Activated CD4-positive, alpha-beta T cell treated with anti-CD3 and anti-CD28 coated beads, Interleukin-2, Interleukin-6, amounts not matched to agents 100 ng/mL and 50 ng/mL, durations not matched to agents 16 hours and 8 hours (primary cell): ENCODE measurements at regions not wholly inside any gene's neighbourhood (a gene's known extent, or its start where the extent isn't known, plus 50 kb on each side); places are given as distances from the start of the nearest gene placed in this dataset.
"Not testable (repeated sequence)": the region's sequence is repeated elsewhere in the genome, so short reads cannot be mapped to it uniquely, and the experiment has no call there.

Experiments
- DNase-seq: peaks from one replicate; pipeline ENCODE4 v3.0.0-alpha.2; 2020

DNA sequence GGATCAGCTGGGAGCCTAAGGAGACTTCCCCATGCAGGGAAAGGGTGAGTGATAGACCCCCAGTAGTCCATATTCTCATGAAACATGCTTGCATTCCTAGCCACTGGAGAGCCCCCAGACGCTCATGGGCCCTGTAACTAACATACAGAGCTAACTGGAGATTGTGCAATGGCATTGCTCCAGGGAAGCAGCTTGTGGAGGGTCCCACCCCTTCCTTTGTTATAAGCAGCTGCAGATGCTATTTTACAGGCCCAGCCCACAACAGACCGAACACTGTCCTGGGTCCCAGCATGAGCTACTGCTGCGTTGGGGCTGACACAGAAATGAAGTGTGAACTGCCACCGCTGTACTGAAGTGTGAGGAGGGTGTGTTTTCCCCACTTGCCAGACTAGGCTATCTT is 1465.7 kb upstream of the DIAPH2 start:
- DNase-seq = no peak

DNA sequence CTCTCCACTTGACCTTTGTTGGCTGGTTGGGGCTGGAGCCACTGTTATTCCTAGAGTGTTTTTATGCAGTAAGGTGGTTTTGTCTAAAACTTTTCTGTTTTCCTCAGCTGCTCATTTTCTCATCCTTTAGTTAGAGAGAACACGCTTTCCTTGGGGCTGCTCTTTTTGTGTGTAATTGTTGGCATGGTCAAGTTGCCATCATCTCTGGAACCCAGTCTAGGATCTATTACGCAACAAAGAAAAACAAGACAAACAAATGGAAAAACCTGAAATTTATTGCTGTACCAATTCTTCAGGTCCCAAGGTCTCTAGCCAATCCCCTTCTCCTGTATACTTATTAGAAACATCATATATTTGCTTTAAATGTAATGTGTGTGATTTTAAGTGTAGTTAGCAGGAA is 1436.3 kb upstream of the DIAPH2 start:
- DNase-seq = no peak

- DNase-seq = no peak
These were observed 1394.2 kb upstream of the DIAPH2 start for GRCh38 chrX:95290455-95290854.

DNA sequence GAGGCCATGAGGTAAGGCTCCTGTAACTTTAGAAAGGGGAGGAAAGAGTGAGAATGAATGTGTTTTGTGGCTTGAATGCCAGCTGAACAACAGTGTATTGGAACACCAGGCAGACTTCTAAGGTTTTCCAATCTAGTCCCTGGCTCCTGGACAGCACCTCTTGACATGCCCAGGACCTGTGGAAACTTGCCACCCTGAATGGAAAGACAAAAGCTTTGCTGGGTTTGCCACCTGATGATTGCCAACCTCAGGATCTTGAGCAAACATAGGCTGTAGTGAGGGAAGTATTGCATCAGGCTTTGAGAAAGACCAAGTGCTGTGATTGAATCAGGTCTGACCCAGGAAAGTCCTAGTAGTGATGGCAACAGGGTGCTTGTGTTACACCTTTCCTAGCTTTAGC is 1393.1 kb upstream of the DIAPH2 start:
- no peak for DNase-seq

- DNase-seq = peak; percentile 23
These were observed 1365.8 kb upstream of the DIAPH2 start for GRCh38 chrX:95318882-95319281.

DNA sequence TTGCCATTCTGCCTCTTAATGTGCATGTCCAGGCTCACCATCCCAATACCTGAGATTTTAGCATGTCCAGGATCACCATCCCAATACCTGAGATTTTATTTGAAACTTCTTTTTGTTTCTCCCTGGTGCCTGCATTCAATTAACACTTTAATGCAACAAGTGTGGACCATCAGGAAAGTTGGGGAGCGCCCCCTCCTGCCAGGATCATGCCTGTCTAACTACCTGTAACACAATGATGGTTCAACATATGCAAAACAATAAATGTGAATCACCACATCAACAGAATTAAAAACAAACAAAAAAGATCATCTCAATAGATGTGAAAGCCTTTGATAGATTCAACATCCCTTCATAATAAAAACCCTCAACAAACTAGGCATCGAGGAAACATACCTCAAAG is 1359.5 kb upstream of the DIAPH2 start:
- no peak for DNase-seq

DNA sequence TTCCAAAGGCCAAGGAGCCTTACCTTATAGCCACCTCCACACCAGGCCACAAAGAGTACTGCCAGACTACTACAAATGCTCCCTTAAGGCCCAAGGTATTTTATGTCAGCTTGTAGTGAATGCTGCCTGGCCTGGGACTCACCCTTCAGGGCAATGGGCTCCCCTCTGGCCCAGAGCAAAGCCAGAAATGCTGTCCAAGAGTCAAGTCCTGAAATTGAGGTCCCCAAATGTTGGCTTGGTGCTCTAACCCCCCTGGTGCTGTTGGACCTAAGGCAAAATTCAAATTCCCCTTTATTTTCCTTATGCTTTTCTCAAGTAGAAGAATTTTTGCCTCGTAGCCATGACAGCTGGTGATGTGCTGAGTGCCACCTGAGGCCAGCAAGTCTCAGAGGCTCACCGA is 1354.3 kb upstream of the DIAPH2 start:
- no peak for DNase-seq

- DNase-seq = no peak
These were observed 1352.1 kb upstream of the DIAPH2 start for GRCh38 chrX:95332530-95332929.

DNA sequence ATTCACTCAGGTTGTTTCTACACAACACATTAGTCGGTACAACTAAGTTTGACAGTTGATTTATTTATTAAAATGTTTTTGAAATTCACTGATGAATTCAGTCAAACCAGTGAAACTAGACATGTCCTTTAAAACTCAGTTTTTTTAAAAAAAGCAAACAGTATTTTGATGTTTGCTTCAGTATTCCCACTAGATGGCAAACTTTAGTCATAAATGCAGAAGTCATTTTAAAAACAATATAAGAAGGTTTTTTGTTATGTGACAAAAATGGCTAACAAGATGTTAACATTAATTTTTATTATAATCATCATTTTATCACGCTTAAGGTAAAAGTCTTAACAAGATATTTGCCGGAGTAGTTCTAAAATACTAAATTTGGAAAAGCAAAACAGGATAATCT is 1337.8 kb upstream of the DIAPH2 start:
- no peak for DNase-seq

DNA sequence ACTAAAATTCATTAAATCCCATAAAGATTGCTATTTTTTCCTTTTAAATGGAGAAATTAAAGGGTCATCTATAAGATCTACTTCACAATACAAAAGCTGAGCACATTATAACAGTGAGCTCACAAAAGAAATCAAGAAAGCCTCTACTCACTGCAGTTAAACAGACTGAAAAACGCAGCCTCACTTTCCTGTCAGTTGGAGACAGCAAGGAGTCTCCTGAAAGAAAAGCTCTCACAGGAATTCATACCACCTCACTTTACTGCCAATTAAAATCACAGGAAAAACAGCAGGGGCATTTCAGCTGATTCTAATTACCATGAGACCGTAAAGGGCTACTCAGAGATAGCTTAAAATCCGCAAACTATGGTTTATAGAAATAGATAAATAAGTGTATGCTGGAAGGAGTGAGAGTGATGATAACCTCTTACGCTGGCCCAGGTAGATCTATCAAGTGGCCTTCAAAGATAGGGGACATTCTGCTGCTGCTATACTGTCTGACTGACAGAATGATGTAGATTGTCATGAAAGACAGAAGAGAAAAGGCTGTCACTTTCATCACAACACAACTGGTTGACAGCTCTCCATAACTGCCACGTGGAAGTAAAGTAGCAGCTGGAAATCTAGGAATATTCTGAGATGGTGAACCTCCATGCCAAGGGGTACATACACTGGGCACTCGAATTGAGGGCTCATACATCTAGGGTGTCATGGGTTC is 1333.7 kb upstream of the DIAPH2 start:
- no peak for DNase-seq

DNA sequence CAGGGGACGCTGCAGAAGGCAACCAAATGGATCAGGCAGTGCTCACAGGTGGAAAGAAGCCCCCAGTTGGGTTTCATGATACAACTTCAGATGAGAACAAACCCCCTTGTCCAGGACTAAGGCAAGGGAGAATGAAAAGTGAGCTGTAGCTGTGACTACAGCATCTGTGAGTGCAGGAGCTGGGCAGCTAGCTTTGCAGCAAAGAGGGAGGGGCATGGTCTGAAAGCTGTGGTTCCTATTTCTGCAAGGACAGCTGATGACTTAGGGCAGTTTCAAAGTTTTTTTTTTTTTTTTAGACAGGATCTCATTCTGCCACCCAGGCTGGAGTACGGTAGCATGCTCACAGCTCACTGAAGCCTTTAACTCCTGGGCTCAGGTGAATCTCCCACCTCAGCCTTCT is 1317.4 kb upstream of the DIAPH2 start:
- DNase-seq = no peak

DNA sequence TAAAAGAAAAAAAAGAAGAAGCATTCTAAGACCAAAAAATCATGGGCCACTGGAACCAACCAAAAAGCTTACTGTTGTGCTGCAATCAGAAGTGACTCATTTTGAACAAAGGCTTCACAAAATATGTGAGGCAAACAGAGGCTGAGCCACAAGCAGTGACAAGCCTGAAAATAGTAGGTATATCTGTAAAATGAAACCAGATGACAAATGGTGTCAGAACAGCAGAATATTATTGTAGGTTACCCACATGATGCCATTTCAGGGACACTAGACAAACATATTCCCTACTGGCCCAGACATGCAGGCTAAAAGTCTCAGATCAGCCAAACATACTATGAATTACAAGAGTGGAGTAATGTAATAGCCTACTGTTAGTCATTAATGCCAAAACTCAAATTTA is 1301.8 kb upstream of the DIAPH2 start:
- no peak for DNase-seq

- no peak for DNase-seq
These were observed 1300.9 kb upstream of the DIAPH2 start for GRCh38 chrX:95383778-95384177.

DNA sequence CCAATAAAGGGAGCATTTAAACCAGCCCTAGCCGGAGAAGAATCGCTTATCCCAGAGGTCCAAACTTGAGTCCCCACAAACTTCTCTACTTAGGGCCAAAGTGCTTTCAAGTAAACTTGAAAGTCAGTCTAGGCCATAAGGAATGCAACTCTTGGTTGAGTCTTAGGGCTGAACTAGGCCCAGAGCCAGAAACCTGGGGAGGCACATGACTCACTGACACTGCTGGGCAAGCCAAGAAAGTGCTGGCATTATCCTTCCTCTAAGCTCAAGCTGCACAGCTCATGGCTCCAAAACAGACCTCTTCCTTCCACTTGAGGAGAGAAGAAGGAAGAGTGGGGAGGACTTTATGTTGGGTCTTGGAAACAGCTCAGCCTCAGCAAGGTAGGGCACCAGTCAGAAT is 1257.3 kb upstream of the DIAPH2 start:
- DNase-seq = no peak

GRCh38 chrX:95435198-95435597 is 1249.4 kb upstream of the DIAPH2 start:
- no peak for DNase-seq

GRCh38 chrX:95441836-95442235 is 1242.8 kb upstream of the DIAPH2 start:
- DNase-seq = no peak

- no peak for DNase-seq
These were observed 1199.9 kb upstream of the DIAPH2 start for GRCh38 chrX:95484781-95485180.

GRCh38 chrX:95505721-95506120 is 1178.9 kb upstream of the DIAPH2 start:
- no peak for DNase-seq

GRCh38 chrX:95509474-95509873 is 1175.2 kb upstream of the DIAPH2 start:
- no peak for DNase-seq

GRCh38 chrX:95524018-95524417 is 1160.6 kb upstream of the DIAPH2 start:
- not testable (repeated sequence) for DNase-seq

GRCh38 chrX:95536111-95536510 is 1148.5 kb upstream of the DIAPH2 start:
- no peak for DNase-seq

GRCh38 chrX:95536661-95537060 is 1148.0 kb upstream of the DIAPH2 start:
- DNase-seq = no peak

DNA sequence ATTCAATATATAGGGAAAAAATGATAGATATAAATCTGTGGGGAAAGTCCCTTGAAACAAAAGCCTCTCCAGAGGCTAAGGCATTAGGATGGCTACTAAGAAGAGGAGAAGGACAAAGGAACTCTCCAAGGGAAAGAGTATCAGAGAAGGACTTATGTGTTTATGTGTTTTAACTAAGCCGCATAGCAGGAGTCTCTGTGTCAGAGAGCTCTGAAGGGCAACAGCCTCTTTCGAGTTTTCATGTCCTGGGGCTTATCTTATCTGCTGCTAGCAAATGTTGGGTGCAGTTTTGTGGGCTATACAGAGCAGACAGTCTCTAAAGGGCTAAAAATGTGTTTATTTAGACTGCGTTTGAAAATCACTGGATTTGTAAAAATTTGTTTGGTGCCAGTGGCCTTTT is 1145.6 kb upstream of the DIAPH2 start:
- no peak for DNase-seq

DNA sequence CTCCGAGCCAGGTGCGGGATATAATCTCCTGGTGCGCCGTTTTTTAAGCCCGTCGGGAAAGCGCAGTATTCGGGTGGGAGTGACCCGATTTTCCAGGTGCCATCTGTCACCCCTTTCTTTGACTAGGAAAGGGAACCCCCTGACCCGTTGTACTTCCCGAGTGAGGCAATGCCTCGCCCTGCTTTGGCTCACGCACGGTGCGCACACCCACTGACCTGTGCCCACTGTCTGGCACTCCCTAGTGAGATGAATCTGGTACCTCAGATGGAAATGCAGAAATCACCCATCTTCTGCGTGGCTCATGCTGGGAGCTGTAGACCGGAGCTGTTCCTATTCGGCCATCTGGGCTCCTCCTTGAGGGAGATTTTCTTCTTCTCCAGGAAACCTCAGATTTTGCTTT is 1135.1 kb upstream of the DIAPH2 start:
- DNase-seq = not testable (repeated sequence)

DNA sequence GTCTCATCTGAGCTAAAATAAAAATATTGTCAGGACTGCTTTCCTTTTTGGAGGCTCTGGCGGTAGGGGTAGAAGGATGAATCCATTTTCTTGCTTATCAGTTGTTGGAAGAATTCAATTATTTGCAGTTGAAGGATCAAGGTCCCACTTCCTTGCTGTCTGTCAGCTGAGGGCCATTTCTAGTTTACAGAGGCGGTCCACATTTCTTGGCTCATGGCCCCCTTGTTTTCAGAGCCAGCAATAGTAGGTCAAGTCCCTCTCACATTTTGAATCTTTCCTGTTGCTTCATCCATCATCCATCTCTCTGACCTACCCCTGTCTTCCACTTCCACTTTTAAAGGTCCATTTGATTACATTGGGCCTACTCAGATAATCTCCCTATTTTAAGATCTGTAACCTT is 1099.3 kb upstream of the DIAPH2 start:
- no peak for DNase-seq

DNA sequence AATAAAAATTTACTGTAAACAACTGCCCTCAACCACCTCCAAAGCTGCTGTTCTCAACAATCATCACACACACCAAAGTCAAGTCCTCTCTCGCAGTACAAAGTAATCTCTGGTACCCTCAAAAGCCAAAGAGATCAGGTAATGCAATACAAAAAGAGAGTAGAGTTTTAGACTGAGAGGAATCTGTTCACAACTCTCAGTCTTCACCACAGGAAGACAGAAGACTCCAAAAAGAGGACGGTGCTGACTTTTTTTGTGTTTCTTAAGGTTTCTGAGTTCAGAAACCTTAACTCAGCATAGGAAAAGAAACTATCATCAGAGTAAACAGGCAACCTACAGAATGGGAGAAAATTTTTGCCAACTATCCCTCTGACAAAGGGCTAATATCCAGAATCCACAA is 1072.3 kb upstream of the DIAPH2 start:
- no peak for DNase-seq
